SK-N-SH treated with all-trans-retinoic acid at 6 μM for 48 hours (cell line): ENCODE measurements at regions not wholly inside any gene's neighbourhood (a gene's known extent, or its start where the extent isn't known, plus 50 kb on each side); places are given as distances from the start of the nearest gene placed in this dataset.

Experiments used
- ATAC-seq: fragments of 200-7000 bp; cut with Tn5 transposase; 3 replicates; pipeline ENCODE4 v1.9.1; 2020; ENCODE audit warnings: mild to moderate bottlenecking, moderate library complexity
- ARNTL ChIP-seq: fragments of 450-650 bp; formaldehyde crosslinking; IDR thresholded peaks from 2 replicates; pipeline ENCODE4 v1.5.0; 2020; ENCODE audit warnings: low read depth, mild to moderate bottlenecking, moderate library complexity, borderline replicate concordance
- BACH2 ChIP-seq: fragments of 250-450 bp; sonication (Bioruptor Pico); IDR thresholded peaks from 2 replicates; pipeline ENCODE4 v1.9.0; 2021; ENCODE audit warnings: mild to moderate bottlenecking, borderline replicate concordance
- CSDC2 ChIP-seq: fragments of 250-450 bp; sonication (Bioruptor Pico); IDR thresholded peaks from 2 replicates; pipeline ENCODE4 v1.5.0; 2020; ENCODE audit warnings: mild to moderate bottlenecking, moderate library complexity
- CSRNP3 ChIP-seq: fragments of 250-450 bp; sonication (Bioruptor Pico); IDR thresholded peaks from 2 replicates; pipeline ENCODE4 v1.5.1; 2021; ENCODE audit warnings: mild to moderate bottlenecking, moderate library complexity
- ESRRG ChIP-seq: fragments of 250-450 bp; sonication (Bioruptor Pico); IDR thresholded peaks from 2 replicates; pipeline ENCODE4 v1.6.1; 2021; ENCODE audit warnings: mild to moderate bottlenecking
- GLIS3 ChIP-seq: fragments of 250-450 bp; sonication (Bioruptor Pico); IDR thresholded peaks from 2 replicates; pipeline ENCODE4 v1.5.0; 2020; ENCODE audit warnings: mild to moderate bottlenecking, moderate library complexity
- ISL1 ChIP-seq: fragments of 250-450 bp; sonication (Bioruptor Pico); IDR thresholded peaks from 2 replicates; pipeline ENCODE4 v2.1.2; 2022; ENCODE audit warnings: mild to moderate bottlenecking, moderate library complexity
- OSR1 ChIP-seq: fragments of 250-450 bp; sonication (Bioruptor Pico); IDR thresholded peaks from 2 replicates; pipeline ENCODE4 v1.8.0; 2022; ENCODE audit warnings: moderate library complexity, mild to moderate bottlenecking, inconsistent platforms
- PATZ1 ChIP-seq: fragments of 250-450 bp; sonication (Bioruptor Pico); IDR thresholded peaks from 2 replicates; pipeline ENCODE4 v1.8.0; 2020; ENCODE audit warnings: mild to moderate bottlenecking, moderate library complexity, borderline replicate concordance
- POU6F1 ChIP-seq: fragments of 250-450 bp; sonication (Bioruptor Pico); IDR thresholded peaks from 2 replicates; pipeline ENCODE4 v1.8.0; 2021; ENCODE audit warnings: low read depth, mild to moderate bottlenecking, moderate library complexity, borderline replicate concordance
- RARB ChIP-seq: fragments of 250-450 bp; sonication (Bioruptor Pico); IDR thresholded peaks from 2 replicates; pipeline ENCODE4 v1.8.0; 2021; ENCODE audit warnings: mild to moderate bottlenecking, moderate library complexity
- TCF4 ChIP-seq: fragments of 250-450 bp; sonication (Bioruptor Pico); IDR thresholded peaks from 2 replicates; pipeline ENCODE4 v1.8.0; 2021; ENCODE audit warnings: mild to moderate bottlenecking, moderate library complexity, borderline replicate concordance
- TOX ChIP-seq: fragments of 250-450 bp; sonication (Bioruptor Pico); IDR thresholded peaks from 2 replicates; pipeline ENCODE4 v1.8.0; 2021; ENCODE audit warnings: mild to moderate bottlenecking, moderate library complexity, borderline replicate concordance
- ZC3H10 ChIP-seq: fragments of 250-450 bp; sonication (Bioruptor Pico); IDR thresholded peaks from 2 replicates; pipeline ENCODE4 v1.5.1; 2021; ENCODE audit warnings: mild to moderate bottlenecking, moderate library complexity
- ZFP3 ChIP-seq: fragments of 250-450 bp; sonication (Bioruptor Pico); IDR thresholded peaks from 2 replicates; pipeline ENCODE4 v1.5.0; 2020; ENCODE audit warnings: mild to moderate bottlenecking, moderate library complexity
- ZFP30 ChIP-seq: fragments of 450-650 bp; formaldehyde crosslinking; IDR thresholded peaks from 2 replicates; pipeline ENCODE4 v1.5.0; 2022; ENCODE audit warnings: mild to moderate bottlenecking, moderate library complexity
- ZNF565 ChIP-seq: fragments of 450-650 bp; formaldehyde crosslinking; conservative IDR thresholded peaks from 2 replicates; pipeline ENCODE4 v1.5.0; 2020; ENCODE audit warnings: low read depth, mild to moderate bottlenecking, moderate library complexity
- ZNF70 ChIP-seq: fragments of 450-650 bp; formaldehyde crosslinking; IDR thresholded peaks from 2 replicates; pipeline ENCODE4 v1.5.0; 2020; ENCODE audit warnings: mild to moderate bottlenecking, moderate library complexity
- ZNF8 ChIP-seq: fragments of 450-650 bp; formaldehyde crosslinking; IDR thresholded peaks from 2 replicates; pipeline ENCODE4 v1.5.0; 2020; ENCODE audit warnings: mild to moderate bottlenecking, moderate library complexity
- TF ChIP-seq, protein P1 (sequence below): fragments of 250-450 bp; sonication (Bioruptor Pico); IDR thresholded peaks from 2 replicates; pipeline ENCODE4 v1.5.1; 2020; ENCODE audit warnings: low read depth, mild to moderate bottlenecking, moderate library complexity
- TF ChIP-seq, protein P2 (sequence below): fragments of 250-450 bp; sonication (Bioruptor Pico); IDR thresholded peaks from 2 replicates; pipeline ENCODE4 v1.5.0; 2020; ENCODE audit warnings: mild to moderate bottlenecking, moderate library complexity

GRCh38 chr3:186472456-186473008, 71.6 kb downstream of the CRYGS start:
- no peak for TF ChIP-seq ZNF565 (CRISPR knock-in tag)
- no peak for TF ChIP-seq CSDC2
- TF ChIP-seq RARB (CRISPR knock-in tag), result no peak
- no peak for TF ChIP-seq TOX
- TF ChIP-seq ZC3H10 (CRISPR knock-in tag), result no peak
- TF ChIP-seq ZNF8, result no peak
- no peak for TF ChIP-seq BACH2
- no peak for TF ChIP-seq ARNTL (CRISPR knock-in tag)
- no peak for TF ChIP-seq ESRRG (CRISPR knock-in tag)
- no peak for ATAC-seq

DNA sequence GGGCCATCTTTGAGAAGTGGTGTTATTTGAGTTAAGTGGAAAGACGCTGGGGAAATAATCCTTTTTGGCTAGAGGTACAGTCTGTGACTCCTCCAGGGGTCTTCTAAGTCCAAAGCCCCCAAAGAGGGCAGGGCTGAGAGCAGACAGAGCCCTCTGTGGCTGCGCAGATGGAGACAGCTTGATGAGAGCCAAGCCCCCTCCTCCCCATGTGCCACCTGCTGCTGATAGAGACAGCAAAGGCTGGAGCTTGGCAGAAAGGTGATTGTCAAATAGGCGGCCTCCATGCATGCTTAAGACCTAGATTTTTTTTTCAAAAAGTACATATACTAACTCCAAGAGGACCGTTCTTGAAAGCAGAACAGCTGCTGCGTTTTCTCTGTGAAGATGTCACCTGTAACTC, 72.4 kb downstream of the CRYGS start:
- TF ChIP-seq TCF4, result no peak
- no peak for TF ChIP-seq OSR1 (CRISPR knock-in tag)
- TF ChIP-seq RARB (CRISPR knock-in tag), result no peak
- no peak for TF ChIP-seq POU6F1 (CRISPR knock-in tag)
- TF ChIP-seq GLIS3 (CRISPR knock-in tag), result no peak
- TF ChIP-seq ZFP3 (CRISPR knock-in tag), result no peak
- TF ChIP-seq ZC3H10 (CRISPR knock-in tag), result no peak
- no peak for TF ChIP-seq PATZ1 (CRISPR knock-in tag)
- TF ChIP-seq, protein P1, sequence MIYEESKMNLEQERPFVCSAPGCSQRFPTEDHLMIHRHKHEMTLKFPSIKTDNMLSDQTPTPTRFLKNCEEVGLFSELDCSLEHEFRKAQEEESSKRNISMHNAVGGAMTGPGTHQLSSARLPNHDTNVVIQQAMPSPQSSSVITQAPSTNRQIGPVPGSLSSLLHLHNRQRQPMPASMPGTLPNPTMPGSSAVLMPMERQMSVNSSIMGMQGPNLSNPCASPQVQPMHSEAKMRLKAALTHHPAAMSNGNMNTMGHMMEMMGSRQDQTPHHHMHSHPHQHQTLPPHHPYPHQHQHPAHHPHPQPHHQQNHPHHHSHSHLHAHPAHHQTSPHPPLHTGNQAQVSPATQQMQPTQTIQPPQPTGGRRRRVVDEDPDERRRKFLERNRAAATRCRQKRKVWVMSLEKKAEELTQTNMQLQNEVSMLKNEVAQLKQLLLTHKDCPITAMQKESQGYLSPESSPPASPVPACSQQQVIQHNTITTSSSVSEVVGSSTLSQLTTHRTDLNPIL, result no peak
- TF ChIP-seq CSDC2, result no peak
- TF ChIP-seq, protein P2, sequence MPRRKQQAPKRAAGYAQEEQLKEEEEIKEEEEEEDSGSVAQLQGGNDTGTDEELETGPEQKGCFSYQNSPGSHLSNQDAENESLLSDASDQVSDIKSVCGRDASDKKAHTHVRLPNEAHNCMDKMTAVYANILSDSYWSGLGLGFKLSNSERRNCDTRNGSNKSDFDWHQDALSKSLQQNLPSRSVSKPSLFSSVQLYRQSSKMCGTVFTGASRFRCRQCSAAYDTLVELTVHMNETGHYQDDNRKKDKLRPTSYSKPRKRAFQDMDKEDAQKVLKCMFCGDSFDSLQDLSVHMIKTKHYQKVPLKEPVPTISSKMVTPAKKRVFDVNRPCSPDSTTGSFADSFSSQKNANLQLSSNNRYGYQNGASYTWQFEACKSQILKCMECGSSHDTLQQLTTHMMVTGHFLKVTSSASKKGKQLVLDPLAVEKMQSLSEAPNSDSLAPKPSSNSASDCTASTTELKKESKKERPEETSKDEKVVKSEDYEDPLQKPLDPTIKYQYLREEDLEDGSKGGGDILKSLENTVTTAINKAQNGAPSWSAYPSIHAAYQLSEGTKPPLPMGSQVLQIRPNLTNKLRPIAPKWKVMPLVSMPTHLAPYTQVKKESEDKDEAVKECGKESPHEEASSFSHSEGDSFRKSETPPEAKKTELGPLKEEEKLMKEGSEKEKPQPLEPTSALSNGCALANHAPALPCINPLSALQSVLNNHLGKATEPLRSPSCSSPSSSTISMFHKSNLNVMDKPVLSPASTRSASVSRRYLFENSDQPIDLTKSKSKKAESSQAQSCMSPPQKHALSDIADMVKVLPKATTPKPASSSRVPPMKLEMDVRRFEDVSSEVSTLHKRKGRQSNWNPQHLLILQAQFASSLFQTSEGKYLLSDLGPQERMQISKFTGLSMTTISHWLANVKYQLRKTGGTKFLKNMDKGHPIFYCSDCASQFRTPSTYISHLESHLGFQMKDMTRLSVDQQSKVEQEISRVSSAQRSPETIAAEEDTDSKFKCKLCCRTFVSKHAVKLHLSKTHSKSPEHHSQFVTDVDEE, result no peak
- TF ChIP-seq TOX, result no peak
- TF ChIP-seq, all 23 proteins: peak for 0
- no peak for ATAC-seq

DNA sequence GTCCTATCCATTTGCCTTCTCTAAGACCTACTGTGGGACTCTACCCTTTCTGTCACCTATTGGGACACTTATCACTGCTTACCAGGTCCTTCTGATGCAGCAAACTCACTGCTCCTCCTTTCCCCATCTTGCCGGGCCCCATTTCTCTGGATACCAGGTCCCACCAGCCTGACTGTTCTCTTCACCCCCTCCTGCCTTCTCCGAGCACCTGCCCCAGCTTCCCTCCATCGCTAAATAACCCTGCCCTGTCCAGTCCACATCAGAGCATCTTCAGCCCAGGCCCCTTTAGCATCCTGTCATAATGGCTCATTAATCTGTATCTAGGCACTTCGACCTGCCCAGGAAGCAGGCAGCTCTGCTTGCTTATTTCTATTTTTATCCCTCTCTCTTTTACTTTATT, 74.7 kb downstream of the CRYGS start:
- ATAC-seq, result no peak
- TF ChIP-seq ESRRG (CRISPR knock-in tag), result no peak
- TF ChIP-seq GLIS3 (CRISPR knock-in tag), result no peak
- TF ChIP-seq CSDC2, result no peak
- no peak for TF ChIP-seq ZNF565 (CRISPR knock-in tag)
- TF ChIP-seq, protein P1, result no peak
- TF ChIP-seq CSRNP3 (CRISPR knock-in tag), result no peak
- no peak for TF ChIP-seq POU6F1 (CRISPR knock-in tag)
- TF ChIP-seq ZNF70, result no peak
- no peak for TF ChIP-seq ISL1 (CRISPR knock-in tag)
- TF ChIP-seq RARB (CRISPR knock-in tag), result no peak
- no peak for TF ChIP-seq ZFP30 (CRISPR knock-in tag)
- TF ChIP-seq, protein P2, result no peak
- TF ChIP-seq ARNTL (CRISPR knock-in tag), result no peak
